ENCODE measurements at regions not wholly inside any gene's neighbourhood (a gene's known extent, or its start where the extent isn't known, plus 50 kb on each side); places are given as distances from the start of the nearest gene placed in this dataset.

- no peak for DNase-seq
- no TSS peak for BruUV-seq (replicated peaks)
- Histone ChIP-seq H3K79me2 (ENCODE audit: low read depth) (no peaks in the 10 kb centered on the region), H3K4me1 (replicated peaks; ENCODE audit: insufficient read depth) (no peaks in the 10 kb centered on the region), H3F3A (ENCODE audit: insufficient read depth, low read depth) (no peaks in the 10 kb centered on the region), H3K4me3 (no peak overlapping the region), H3K27me3 (ENCODE audit: insufficient read depth, low read depth) (no peaks in the 10 kb centered on the region), H3K36me3 (ENCODE audit: low read depth) (no peaks in the 10 kb centered on the region), H4K20me1 (ENCODE audit: insufficient read depth) (no peaks in the 10 kb centered on the region), H3K9me3 (ENCODE audit: insufficient read depth, low read depth) (no peaks in the 10 kb centered on the region; the same call in 1 of the 2 replicates), H3K9me2 (ENCODE audit: insufficient read depth) (no peaks in the 10 kb centered on the region), H3K27ac (no peak overlapping the region), H3K4me2 (no peak overlapping the region), H2AFZ (no peak overlapping the region)
- ChIA-PET POLR2A (ENCODE audit: unreplicated experiment) (no interaction called here), CTCF (no interaction called here)
- TF ChIP-seq, protein P1, sequence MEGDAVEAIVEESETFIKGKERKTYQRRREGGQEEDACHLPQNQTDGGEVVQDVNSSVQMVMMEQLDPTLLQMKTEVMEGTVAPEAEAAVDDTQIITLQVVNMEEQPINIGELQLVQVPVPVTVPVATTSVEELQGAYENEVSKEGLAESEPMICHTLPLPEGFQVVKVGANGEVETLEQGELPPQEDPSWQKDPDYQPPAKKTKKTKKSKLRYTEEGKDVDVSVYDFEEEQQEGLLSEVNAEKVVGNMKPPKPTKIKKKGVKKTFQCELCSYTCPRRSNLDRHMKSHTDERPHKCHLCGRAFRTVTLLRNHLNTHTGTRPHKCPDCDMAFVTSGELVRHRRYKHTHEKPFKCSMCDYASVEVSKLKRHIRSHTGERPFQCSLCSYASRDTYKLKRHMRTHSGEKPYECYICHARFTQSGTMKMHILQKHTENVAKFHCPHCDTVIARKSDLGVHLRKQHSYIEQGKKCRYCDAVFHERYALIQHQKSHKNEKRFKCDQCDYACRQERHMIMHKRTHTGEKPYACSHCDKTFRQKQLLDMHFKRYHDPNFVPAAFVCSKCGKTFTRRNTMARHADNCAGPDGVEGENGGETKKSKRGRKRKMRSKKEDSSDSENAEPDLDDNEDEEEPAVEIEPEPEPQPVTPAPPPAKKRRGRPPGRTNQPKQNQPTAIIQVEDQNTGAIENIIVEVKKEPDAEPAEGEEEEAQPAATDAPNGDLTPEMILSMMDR (conservative IDR thresholded peaks at IDR 0.05) = no peak
- TF ChIP-seq EZH2 (IDR thresholded peaks at IDR 0.05; ENCODE audit: low read depth) = no peak
- intact Hi-C loops (cut with micrococcal nuclease; ENCODE audit: unreplicated experiment) = no loop called here
These were observed 663.2 kb downstream of the TLR4 start for GRCh38 chr9:118367383-118367782.

- H3K9me2 ChIP-seq (ENCODE audit: insufficient read depth) = no peaks in the 10 kb centered on the region
- no peaks in the 10 kb centered on the region for H3K4me1 ChIP-seq (replicated peaks; ENCODE audit: insufficient read depth)
- no peaks in the 10 kb centered on the region for H4K20me1 ChIP-seq (ENCODE audit: insufficient read depth)
- no peak overlapping the region for H3K4me2 ChIP-seq
- DNase-seq = no peak
- H3K4me3 ChIP-seq = no peak overlapping the region
- H3K36me3 ChIP-seq (ENCODE audit: low read depth) = no peaks in the 10 kb centered on the region
- no TSS peak for BruUV-seq (replicated peaks)
- intact Hi-C loops (cut with micrococcal nuclease; ENCODE audit: unreplicated experiment) = no loop called here
- no peaks in the 10 kb centered on the region for H3K79me2 ChIP-seq (ENCODE audit: low read depth)
- POLR2A ChIA-PET (ENCODE audit: unreplicated experiment) = interaction anchor here (0.5 kb wide), 1 partner anchor 42 kb away, joined by 3 read pairs; no protein-coding TSS in a partner anchor
- TF ChIP-seq, protein P1 (conservative IDR thresholded peaks at IDR 0.05) = no peak
- TF ChIP-seq EZH2 (IDR thresholded peaks at IDR 0.05; ENCODE audit: low read depth) = no peak
- H3K27me3 ChIP-seq (ENCODE audit: insufficient read depth, low read depth) = peaks cover 14% of the 10 kb centered on the region; the same call in 1 of the 2 replicates
- no peak overlapping the region for H3K27ac ChIP-seq
- no peak overlapping the region for H2AFZ ChIP-seq
- H3F3A ChIP-seq (ENCODE audit: insufficient read depth, low read depth) = no peaks in the 10 kb centered on the region
- CTCF ChIA-PET = no interaction called here
- H3K9me3 ChIP-seq (ENCODE audit: insufficient read depth, low read depth) = no peaks in the 10 kb centered on the region; the same call in 1 of the 2 replicates
These were observed 680.4 kb downstream of the TLR4 start for GRCh38 chr9:118384531-118385100.

DNA sequence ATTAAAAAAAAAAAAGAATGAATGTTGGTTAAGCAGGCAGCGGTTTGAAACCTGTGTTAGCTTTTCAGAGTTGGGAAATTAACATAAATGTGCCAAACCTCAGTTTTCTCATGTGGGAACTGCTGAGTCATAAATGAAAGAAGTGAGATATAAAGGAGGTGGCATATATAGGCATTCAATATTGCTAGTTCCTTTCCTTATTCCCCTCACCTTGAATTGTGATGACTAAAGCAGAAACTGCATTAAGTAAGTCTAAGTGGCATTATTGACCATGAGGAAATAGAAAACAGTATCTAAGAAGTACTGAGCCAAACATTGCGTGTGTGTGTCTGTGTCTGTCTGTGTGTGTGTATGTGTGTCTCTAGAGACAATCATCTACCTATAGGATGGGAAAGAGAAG is 691.2 kb downstream of the TLR4 start:
- Histone ChIP-seq H3K4me1 (replicated peaks; ENCODE audit: insufficient read depth) (no peaks in the 10 kb centered on the region), H3K79me2 (ENCODE audit: low read depth) (no peaks in the 10 kb centered on the region), H4K20me1 (ENCODE audit: insufficient read depth) (no peaks in the 10 kb centered on the region), H2AFZ (peak overlapping the region; percentile 39; the same call in 1 of the 2 replicates), H3F3A (ENCODE audit: insufficient read depth, low read depth) (no peaks in the 10 kb centered on the region), H3K4me3 (no peak overlapping the region), H3K36me3 (ENCODE audit: low read depth) (no peaks in the 10 kb centered on the region), H3K27me3 (ENCODE audit: insufficient read depth, low read depth) (no peaks in the 10 kb centered on the region), H3K9me2 (ENCODE audit: insufficient read depth) (no peaks in the 10 kb centered on the region), H3K27ac (no peak overlapping the region), H3K4me2 (no peak overlapping the region), H3K9me3 (ENCODE audit: insufficient read depth, low read depth) (no peaks in the 10 kb centered on the region)
- POLR2A ChIA-PET (ENCODE audit: unreplicated experiment) = no interaction called here
- intact Hi-C loops (cut with micrococcal nuclease; ENCODE audit: unreplicated experiment) = no loop called here
- BruUV-seq (replicated peaks) = no TSS peak
- CTCF ChIA-PET = no interaction called here
- DNase-seq = no peak
- TF ChIP-seq EZH2 (IDR thresholded peaks at IDR 0.05; ENCODE audit: low read depth) = no peak
- TF ChIP-seq, protein P1 (conservative IDR thresholded peaks at IDR 0.05) = no peak
